ENCODE measurements at regions not wholly inside any gene's neighbourhood (a gene's known extent, or its start where the extent isn't known, plus 50 kb on each side); places are given as distances from the start of the nearest gene placed in this dataset.

- H3K9me3 ChIP-seq (ENCODE audit: low read length) = 0 out of 2 replicates have a peak, but pooled peaks cover 7% of the 10 kb centered on the region
- BruUV-seq (replicated peaks) = no TSS peak
- H4K20me1 ChIP-seq (ENCODE audit: insufficient read depth, low read length) = no peaks in the 10 kb centered on the region
- no peak overlapping the region for H2AFZ ChIP-seq (ENCODE audit: low read length)
- H3K36me3 ChIP-seq (ENCODE audit: insufficient read depth, low read length) = no peaks in the 10 kb centered on the region
- no peak for DNase-seq (ENCODE audit: low spot score)
- no peaks in the 10 kb centered on the region for H3K9me2 ChIP-seq (ENCODE audit: insufficient read depth, low read length)
- H3K4me2 ChIP-seq (ENCODE audit: low read length) = no peak overlapping the region
- H3K4me3 ChIP-seq (ENCODE audit: low read depth, low read length, poor library complexity, severe bottlenecking) = no peak overlapping the region
- intact Hi-C loops (cut with micrococcal nuclease; ENCODE audit: unreplicated experiment) = no loop called here
- H3K27ac ChIP-seq (ENCODE audit: low read depth, low read length, poor library complexity, severe bottlenecking) = no peak overlapping the region
- ChIA-PET POLR2A (no interaction called here), CTCF (ENCODE audit: unreplicated experiment) (no interaction called here)
- H3K4me1 ChIP-seq (ENCODE audit: insufficient read depth, low read length, poor library complexity, severe bottlenecking) = no peaks in the 10 kb centered on the region
- no peak for TF ChIP-seq EZH2phosphoT487 (IDR thresholded peaks at IDR 0.05; ENCODE audit: borderline replicate concordance, low read depth, low read length)
- no peaks in the 10 kb centered on the region for H3K79me2 ChIP-seq (ENCODE audit: insufficient read depth, low read depth, low read length)
Measured at GRCh38 chr4:34009951-34010350, 2234.4 kb downstream of the ARAP2 start.

GRCh38 chr4:34010751-34011519 is 2233.4 kb downstream of the ARAP2 start:
- H4K20me1 ChIP-seq (ENCODE audit: insufficient read depth, low read length) = no peaks in the 10 kb centered on the region
- H2AFZ ChIP-seq (ENCODE audit: low read length) = no peak overlapping the region
- DNase-seq (ENCODE audit: low spot score) = no peak
- no peaks in the 10 kb centered on the region for H3K79me2 ChIP-seq (ENCODE audit: insufficient read depth, low read depth, low read length)
- no peaks in the 10 kb centered on the region for H3K4me1 ChIP-seq (ENCODE audit: insufficient read depth, low read length, poor library complexity, severe bottlenecking)
- ChIA-PET CTCF (ENCODE audit: unreplicated experiment) (no interaction called here), POLR2A (no interaction called here)
- H3K4me3 ChIP-seq (ENCODE audit: low read depth, low read length, poor library complexity, severe bottlenecking) = no peak overlapping the region
- no TSS peak for BruUV-seq (replicated peaks)
- intact Hi-C loops (cut with micrococcal nuclease; ENCODE audit: unreplicated experiment) = no loop called here
- H3K27ac ChIP-seq (ENCODE audit: low read depth, low read length, poor library complexity, severe bottlenecking) = no peak overlapping the region
- no peak overlapping the region for H3K4me2 ChIP-seq (ENCODE audit: low read length)
- H3K9me3 ChIP-seq (ENCODE audit: low read length) = 0 out of 2 replicates have a peak, but pooled peaks cover 7% of the 10 kb centered on the region
- no peaks in the 10 kb centered on the region for H3K36me3 ChIP-seq (ENCODE audit: insufficient read depth, low read length)
- no peak for TF ChIP-seq CTCF (conservative IDR thresholded peaks at IDR 0.05; ENCODE audit: low read length)
- TF ChIP-seq EZH2phosphoT487 (IDR thresholded peaks at IDR 0.05; ENCODE audit: borderline replicate concordance, low read depth, low read length) = no peak
- H3K9me2 ChIP-seq (ENCODE audit: insufficient read depth, low read length) = no peaks in the 10 kb centered on the region

GRCh38 chr4:34035225-34035624 is 2209.1 kb downstream of the ARAP2 start:
- Histone ChIP-seq H3K4me2 (ENCODE audit: low read length) (no peak overlapping the region), H3K9me3 (ENCODE audit: low read length) (0 out of 2 replicates have a peak, but pooled peaks cover 5% of the 10 kb centered on the region), H3K9me2 (ENCODE audit: insufficient read depth, low read length) (no peaks in the 10 kb centered on the region), H3K4me1 (ENCODE audit: insufficient read depth, low read length, poor library complexity, severe bottlenecking) (no peaks in the 10 kb centered on the region), H3K36me3 (ENCODE audit: insufficient read depth, low read length) (no peaks in the 10 kb centered on the region), H3K27ac (ENCODE audit: low read depth, low read length, poor library complexity, severe bottlenecking) (no peak overlapping the region), H3K79me2 (ENCODE audit: insufficient read depth, low read depth, low read length) (no peaks in the 10 kb centered on the region), H3K4me3 (ENCODE audit: low read depth, low read length, poor library complexity, severe bottlenecking) (no peak overlapping the region), H2AFZ (ENCODE audit: low read length) (no peak overlapping the region), H4K20me1 (ENCODE audit: insufficient read depth, low read length) (no peaks in the 10 kb centered on the region)
- CTCF ChIA-PET (ENCODE audit: unreplicated experiment) = no interaction called here
- no TSS peak for BruUV-seq (replicated peaks)
- TF ChIP-seq CTCF (conservative IDR thresholded peaks at IDR 0.05; ENCODE audit: low read length) = no peak
- POLR2A ChIA-PET = no interaction called here
- intact Hi-C loops (cut with micrococcal nuclease; ENCODE audit: unreplicated experiment) = no loop called here
- DNase-seq (ENCODE audit: low spot score) = no peak
